ENCODE measurements at regions not wholly inside any gene's neighbourhood (a gene's known extent, or its start where the extent isn't known, plus 50 kb on each side); places are given as distances from the start of the nearest gene placed in this dataset.

GRCh38 chr2:236841389-236841788 lies 244.3 kb upstream of the COPS8 start:
- no peak overlapping the region for H3K4me3 ChIP-seq
- H3K4me1 ChIP-seq, result no peaks in the 10 kb centered on the region
- H3K36me3 ChIP-seq (replicated peaks), result no peaks in the 10 kb centered on the region
- H3K9me3 ChIP-seq, result peaks cover 4% of the 10 kb centered on the region; the same call in 1 of the 2 replicates
- DNase-seq (ENCODE audit: low spot score in 2 of 2), result no peak
- H3K27me3 ChIP-seq (ENCODE audit: low read depth), result no peaks in the 10 kb centered on the region
- in situ Hi-C loops (cut with MboI; ENCODE audit: low sequenced_read_pairs), result no loop called here

GRCh38 chr2:236843161-236843968 lies 242.3 kb upstream of the COPS8 start:
- in situ Hi-C loops (cut with MboI; ENCODE audit: low sequenced_read_pairs), result no loop called here

GRCh38 chr2:236844711-236845110 lies 241.0 kb upstream of the COPS8 start:
- in situ Hi-C loops (cut with MboI; ENCODE audit: low sequenced_read_pairs), result no loop called here
- H3K9me3 ChIP-seq, result peaks cover 4% of the 10 kb centered on the region; the same call in 1 of the 2 replicates
- H3K4me3 ChIP-seq, result no peak overlapping the region

More at GRCh38 chr2:236843161-236843968, 242.3 kb upstream of the COPS8 start:
- no peaks in the 10 kb centered on the region for H3K4me1 ChIP-seq
- H3K9me3 ChIP-seq, result peaks cover 4% of the 10 kb centered on the region; the same call in 1 of the 2 replicates
- H3K4me3 ChIP-seq, result no peak overlapping the region
- DNase-seq (ENCODE audit: low spot score in 2 of 2), result no peak
- H3K36me3 ChIP-seq (replicated peaks), result no peaks in the 10 kb centered on the region
- H3K27me3 ChIP-seq (ENCODE audit: low read depth), result no peaks in the 10 kb centered on the region

GRCh38 chr2:236847023-236847422 lies 238.7 kb upstream of the COPS8 start:
- Histone ChIP-seq H3K4me1 (no peaks in the 10 kb centered on the region), H3K27me3 (ENCODE audit: low read depth) (no peaks in the 10 kb centered on the region), H3K9me3 (peaks cover 4% of the 10 kb centered on the region; the same call in 1 of the 2 replicates), H3K36me3 (replicated peaks) (no peaks in the 10 kb centered on the region), H3K4me3 (no peak overlapping the region)
- DNase-seq (ENCODE audit: low spot score in 2 of 2), result no peak
- in situ Hi-C loops (cut with MboI; ENCODE audit: low sequenced_read_pairs), result no loop called here

More at GRCh38 chr2:236844711-236845110, 241.0 kb upstream of the COPS8 start:
- DNase-seq (ENCODE audit: low spot score in 2 of 2), result no peak
- Histone ChIP-seq H3K27me3 (ENCODE audit: low read depth) (no peaks in the 10 kb centered on the region), H3K4me1 (no peaks in the 10 kb centered on the region), H3K36me3 (replicated peaks) (no peaks in the 10 kb centered on the region)

GRCh38 chr2:236847538-236848263 lies 238.0 kb upstream of the COPS8 start:
- in situ Hi-C loops (cut with MboI; ENCODE audit: low sequenced_read_pairs), result no loop called here
- DNase-seq (ENCODE audit: low spot score in 2 of 2), result peak in 1 of 2 experiments; percentile 36
- Histone ChIP-seq H3K9me3 (peaks cover 4% of the 10 kb centered on the region; the same call in 1 of the 2 replicates), H3K4me1 (no peaks in the 10 kb centered on the region), H3K36me3 (replicated peaks) (no peaks in the 10 kb centered on the region), H3K27me3 (ENCODE audit: low read depth) (no peaks in the 10 kb centered on the region), H3K4me3 (no peak overlapping the region)

GRCh38 chr2:236848501-236848900 lies 237.2 kb upstream of the COPS8 start:
- DNase-seq (ENCODE audit: low spot score in 2 of 2), result no peak
- H3K27me3 ChIP-seq (ENCODE audit: low read depth), result no peaks in the 10 kb centered on the region
- H3K4me3 ChIP-seq, result no peak overlapping the region
- in situ Hi-C loops (cut with MboI; ENCODE audit: low sequenced_read_pairs), result no loop called here
- peaks cover 4% of the 10 kb centered on the region; the same call in 1 of the 2 replicates for H3K9me3 ChIP-seq
- no peaks in the 10 kb centered on the region for H3K4me1 ChIP-seq
- H3K36me3 ChIP-seq (replicated peaks), result no peaks in the 10 kb centered on the region

GRCh38 chr2:236849508-236849907 lies 236.2 kb upstream of the COPS8 start:
- DNase-seq (ENCODE audit: low spot score in 2 of 2), result no peak
- no peaks in the 10 kb centered on the region for H3K4me1 ChIP-seq
- H3K4me3 ChIP-seq, result no peak overlapping the region
- in situ Hi-C loops (cut with MboI; ENCODE audit: low sequenced_read_pairs), result no loop called here
- no peaks in the 10 kb centered on the region for H3K36me3 ChIP-seq (replicated peaks)
- peaks cover 4% of the 10 kb centered on the region; the same call in 1 of the 2 replicates for H3K9me3 ChIP-seq
- H3K27me3 ChIP-seq (ENCODE audit: low read depth), result no peaks in the 10 kb centered on the region

GRCh38 chr2:236849940-236850339 lies 235.7 kb upstream of the COPS8 start:
- no peaks in the 10 kb centered on the region for H3K36me3 ChIP-seq (replicated peaks)
- no peak for DNase-seq (ENCODE audit: low spot score in 2 of 2)
- H3K27me3 ChIP-seq (ENCODE audit: low read depth), result no peaks in the 10 kb centered on the region
- in situ Hi-C loops (cut with MboI; ENCODE audit: low sequenced_read_pairs), result no loop called here
- no peak overlapping the region for H3K4me3 ChIP-seq
- H3K9me3 ChIP-seq, result no peaks in the 10 kb centered on the region
- H3K4me1 ChIP-seq, result no peaks in the 10 kb centered on the region

GRCh38 chr2:236851187-236851586 lies 234.5 kb upstream of the COPS8 start:
- no peaks in the 10 kb centered on the region for H3K9me3 ChIP-seq
- no peak for DNase-seq (ENCODE audit: low spot score in 2 of 2)
- H3K36me3 ChIP-seq (replicated peaks), result no peaks in the 10 kb centered on the region
- in situ Hi-C loops (cut with MboI; ENCODE audit: low sequenced_read_pairs), result no loop called here
- no peaks in the 10 kb centered on the region for H3K4me1 ChIP-seq
- no peak overlapping the region for H3K4me3 ChIP-seq
- H3K27me3 ChIP-seq (ENCODE audit: low read depth), result no peaks in the 10 kb centered on the region

GRCh38 chr2:236852100-236852976 lies 233.4 kb upstream of the COPS8 start:
- Histone ChIP-seq H3K4me3 (no peak overlapping the region), H3K36me3 (replicated peaks) (no peaks in the 10 kb centered on the region), H3K27me3 (ENCODE audit: low read depth) (no peaks in the 10 kb centered on the region), H3K9me3 (no peaks in the 10 kb centered on the region), H3K4me1 (no peaks in the 10 kb centered on the region)
- in situ Hi-C loops (cut with MboI; ENCODE audit: low sequenced_read_pairs), result no loop called here
- DNase-seq (ENCODE audit: low spot score in 2 of 2), result no peak

GRCh38 chr2:236852977-236853374 lies 232.7 kb upstream of the COPS8 start:
- DNase-seq (ENCODE audit: low spot score in 2 of 2), result no peak
- Histone ChIP-seq H3K9me3 (no peaks in the 10 kb centered on the region), H3K36me3 (replicated peaks) (no peaks in the 10 kb centered on the region), H3K4me3 (no peak overlapping the region), H3K27me3 (ENCODE audit: low read depth) (no peaks in the 10 kb centered on the region), H3K4me1 (no peaks in the 10 kb centered on the region)
- in situ Hi-C loops (cut with MboI; ENCODE audit: low sequenced_read_pairs), result no loop called here

- H3K9me3 ChIP-seq, result no peaks in the 10 kb centered on the region
- no peaks in the 10 kb centered on the region for H3K4me1 ChIP-seq
- no peaks in the 10 kb centered on the region for H3K36me3 ChIP-seq (replicated peaks)
- no peak for DNase-seq (ENCODE audit: low spot score in 2 of 2)
- H3K27me3 ChIP-seq (ENCODE audit: low read depth), result no peaks in the 10 kb centered on the region
- in situ Hi-C loops (cut with MboI; ENCODE audit: low sequenced_read_pairs), result no loop called here
- no peak overlapping the region for H3K4me3 ChIP-seq
Observed at GRCh38 chr2:236853585-236854051, 232.1 kb upstream of the COPS8 start.

- Histone ChIP-seq H3K9me3 (no peaks in the 10 kb centered on the region), H3K4me3 (no peak overlapping the region), H3K36me3 (replicated peaks) (no peaks in the 10 kb centered on the region), H3K4me1 (peaks cover 7% of the 10 kb centered on the region), H3K27me3 (ENCODE audit: low read depth) (no peaks in the 10 kb centered on the region)
- DNase-seq (ENCODE audit: low spot score in 2 of 2), result no peak
- in situ Hi-C loops (cut with MboI; ENCODE audit: low sequenced_read_pairs), result no loop called here
Observed at GRCh38 chr2:236855176-236855865, 230.4 kb upstream of the COPS8 start.

Measured in HAP-1 (cell line).